HEK293T (cell line): ENCODE measurements at regions not wholly inside any gene's neighbourhood (a gene's known extent, or its start where the extent isn't known, plus 50 kb on each side); places are given as distances from the start of the nearest gene placed in this dataset.

ENCODE experiments used
- CTCF ChIA-PET: fragments of 350-600 bp; formaldehyde crosslinking; extraction: SDS; loops from one replicate; lab custom pipeline; 2021; ENCODE audit warnings: antibody characterized with exemption, inconsistent platforms; lab: Yijun Ruan, JAX
- POLR2A ChIA-PET: fragments of 350-600 bp; formaldehyde crosslinking; extraction: SDS; loops from one replicate; lab custom pipeline; 2020; ENCODE audit warnings: antibody characterized with exemption, inconsistent platforms; lab: Yijun Ruan, JAX
- DNase-seq: peaks from one replicate; pipeline ENCODE4 v3.0.0; 2012; ENCODE audit warnings: mixed read lengths; ENCODE audit errors: extremely low spot score
- ARNT ChIP-seq: fragments of 450-650 bp; IDR thresholded peaks from 2 replicates; pipeline ENCODE4 v1.6.1; 2017; ENCODE audit warnings: mild to moderate bottlenecking
- BHLHE40 ChIP-seq: fragments of 450-650 bp; IDR thresholded peaks from 2 replicates; pipeline ENCODE4 v1.6.1; 2016; ENCODE audit warnings: mild to moderate bottlenecking, moderate library complexity, borderline replicate concordance
- CTBP1 ChIP-seq: fragments of 450-650 bp; IDR thresholded peaks from 2 replicates; pipeline ENCODE4 v1.6.1; 2016; ENCODE audit warnings: borderline replicate concordance
- ELF4 ChIP-seq: fragments of 450-650 bp; IDR thresholded peaks from 2 replicates; pipeline ENCODE4 v1.6.1; 2017; ENCODE audit warnings: antibody characterized with exemption
- FOXA1 ChIP-seq: fragments of 450-650 bp; IDR thresholded peaks from 2 replicates; pipeline ENCODE4 v1.6.1; 2016; ENCODE audit warnings: mild to moderate bottlenecking
- FOXK2 ChIP-seq: fragments of 450-650 bp; IDR thresholded peaks from 2 replicates; pipeline ENCODE4 v1.6.1; 2016; ENCODE audit warnings: mild to moderate bottlenecking
- FOXM1 ChIP-seq: fragments of 450-650 bp; IDR thresholded peaks from 2 replicates; pipeline ENCODE4 v1.6.1; 2017; ENCODE audit warnings: mild to moderate bottlenecking, borderline replicate concordance
- HDGF ChIP-seq: fragments of 450-650 bp; IDR thresholded peaks from 2 replicates; pipeline ENCODE4 v1.6.1; 2017; ENCODE audit warnings: antibody characterized with exemption, borderline replicate concordance
- L3MBTL2 ChIP-seq: fragments of 450-650 bp; conservative IDR thresholded peaks from 2 replicates; pipeline ENCODE4 v1.6.1; 2016; ENCODE audit warnings: mild to moderate bottlenecking
- LEF1 ChIP-seq: fragments of 450-650 bp; IDR thresholded peaks from 2 replicates; pipeline ENCODE4 v1.6.1; 2017; ENCODE audit warnings: mild to moderate bottlenecking, borderline replicate concordance
- NFRKB ChIP-seq: fragments of 450-650 bp; IDR thresholded peaks from 2 replicates; pipeline ENCODE4 v1.6.1; 2016; ENCODE audit warnings: mild to moderate bottlenecking, moderate library complexity
- SP1 ChIP-seq: fragments of 450-650 bp; IDR thresholded peaks from 2 replicates; pipeline ENCODE4 v1.6.1; 2017
- SUZ12 ChIP-seq: fragments of 450-650 bp; IDR thresholded peaks from 2 replicates; pipeline ENCODE4 v1.6.1; 2016; ENCODE audit warnings: mild to moderate bottlenecking
- TARDBP ChIP-seq: fragments of 450-650 bp; IDR thresholded peaks from 2 replicates; pipeline ENCODE4 v1.6.1; 2016
- ZNF384 ChIP-seq: fragments of 450-650 bp; IDR thresholded peaks from 2 replicates; pipeline ENCODE4 v1.6.1; 2016
- TF ChIP-seq, protein P1 (sequence below): fragments of 450-650 bp; IDR thresholded peaks from 2 replicates; pipeline ENCODE4 v1.6.1; 2016

DNA sequence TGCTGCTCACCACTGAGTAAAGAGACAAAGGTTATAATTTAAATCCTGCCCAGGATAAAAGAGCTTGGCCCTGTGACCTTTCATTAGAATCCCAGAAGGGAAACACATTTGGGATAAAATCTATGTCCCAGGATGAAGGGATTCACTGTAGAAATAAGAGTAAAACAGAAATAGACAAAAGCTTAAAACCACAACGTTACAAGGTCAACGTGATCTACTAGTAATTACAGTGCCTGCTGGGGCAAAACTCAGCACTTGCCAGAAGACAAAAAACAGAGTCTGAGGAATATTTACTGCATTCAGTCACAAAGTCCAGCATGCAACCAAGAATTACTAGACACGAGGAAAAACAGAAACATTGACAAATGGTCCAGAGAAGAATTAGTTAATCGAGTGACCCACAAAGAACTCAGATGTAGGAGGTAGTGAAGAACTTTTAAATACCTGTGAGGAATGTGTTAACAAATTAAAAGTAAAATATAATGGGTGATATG, 982.3 kb downstream of the GATA3 start:
- DNase-seq: no peak
- ChIA-PET CTCF (no interaction called here), POLR2A (no interaction called here)
- TF ChIP-seq SP1 (no peak), FOXM1 (no peak), HDGF (no peak), ARNT (no peak), FOXK2 (no peak), CTBP1 (no peak), SUZ12 (no peak), ZNF384 (no peak), L3MBTL2 (no peak), LEF1 (no peak), NFRKB (no peak)
- TF ChIP-seq, protein P1, sequence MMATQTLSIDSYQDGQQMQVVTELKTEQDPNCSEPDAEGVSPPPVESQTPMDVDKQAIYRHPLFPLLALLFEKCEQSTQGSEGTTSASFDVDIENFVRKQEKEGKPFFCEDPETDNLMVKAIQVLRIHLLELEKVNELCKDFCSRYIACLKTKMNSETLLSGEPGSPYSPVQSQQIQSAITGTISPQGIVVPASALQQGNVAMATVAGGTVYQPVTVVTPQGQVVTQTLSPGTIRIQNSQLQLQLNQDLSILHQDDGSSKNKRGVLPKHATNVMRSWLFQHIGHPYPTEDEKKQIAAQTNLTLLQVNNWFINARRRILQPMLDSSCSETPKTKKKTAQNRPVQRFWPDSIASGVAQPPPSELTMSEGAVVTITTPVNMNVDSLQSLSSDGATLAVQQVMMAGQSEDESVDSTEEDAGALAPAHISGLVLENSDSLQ: no peak

DNA sequence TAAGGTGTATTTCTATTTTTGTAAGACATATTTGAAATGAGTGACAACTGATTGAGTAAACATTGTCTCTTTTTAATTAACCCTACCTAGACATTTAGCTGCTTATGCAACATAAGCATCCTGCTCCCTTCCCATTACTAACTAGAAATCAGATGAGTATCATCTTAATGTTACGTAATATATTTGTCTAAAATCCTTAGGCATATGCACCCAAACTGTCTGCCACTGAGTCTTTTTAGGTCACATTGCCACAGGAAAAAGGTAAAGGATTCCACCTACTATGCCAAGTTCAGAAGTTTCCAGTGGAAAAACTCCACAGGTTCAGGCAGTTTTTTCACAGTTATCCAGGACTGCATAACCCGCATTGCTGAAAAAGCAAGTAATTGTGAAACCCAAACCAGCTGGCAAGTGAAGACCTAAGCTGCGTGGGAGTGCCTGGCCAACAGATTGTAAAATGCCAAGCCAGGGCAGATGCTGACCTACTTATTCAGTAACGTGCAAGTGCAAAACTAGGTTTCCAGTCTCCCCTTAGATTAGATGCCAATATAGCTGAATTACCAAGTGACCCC, 983.7 kb downstream of the GATA3 start:
- POLR2A ChIA-PET: no interaction called here

DNA sequence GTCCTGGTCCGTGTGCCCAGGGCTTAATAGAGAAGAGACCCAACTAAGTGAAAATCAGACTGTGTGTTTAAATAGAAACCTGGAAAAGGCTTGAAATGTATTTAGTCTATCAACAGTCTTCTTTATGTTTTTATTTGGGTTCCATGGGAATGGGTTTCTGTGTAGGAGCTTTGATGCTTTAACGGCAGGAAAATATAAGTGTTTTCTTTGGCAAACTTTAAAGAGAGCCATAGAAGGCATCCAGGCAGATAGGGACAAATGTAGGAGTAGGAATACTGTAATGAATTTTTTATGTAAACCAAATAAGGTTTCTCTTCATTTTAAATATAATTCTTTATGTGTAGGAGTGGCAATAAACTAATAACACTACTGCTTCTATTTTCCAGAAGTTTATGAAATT, 989.0 kb downstream of the GATA3 start:
- no peak for DNase-seq
- TF ChIP-seq TARDBP: no peak
- no peak for TF ChIP-seq BHLHE40
- no peak for TF ChIP-seq SUZ12
- no peak for TF ChIP-seq NFRKB
- no peak for TF ChIP-seq CTBP1
- no peak for TF ChIP-seq FOXM1
- TF ChIP-seq FOXK2: no peak
- TF ChIP-seq SP1: no peak
- no peak for TF ChIP-seq HDGF
- TF ChIP-seq ELF4: no peak
- TF ChIP-seq ARNT: no peak
- TF ChIP-seq, protein P1: no peak
- no peak for TF ChIP-seq LEF1
- TF ChIP-seq FOXA1: no peak
- TF ChIP-seq ZNF384: no peak
- no peak for TF ChIP-seq L3MBTL2
- POLR2A ChIA-PET: no interaction called here
- CTCF ChIA-PET: no interaction called here

More for the DNA sequence above, 983.7 kb downstream of the GATA3 start:
- no peak for DNase-seq
- TF ChIP-seq FOXK2 (no peak), HDGF (no peak), TARDBP (no peak), L3MBTL2 (no peak), LEF1 (no peak), FOXA1 (no peak), SP1 (no peak), ARNT (no peak), CTBP1 (no peak), NFRKB (no peak), ELF4 (no peak), BHLHE40 (no peak)
- TF ChIP-seq, protein P1: no peak
- CTCF ChIA-PET: interaction anchor here (0.7 kb wide), 1 partner anchor 450 kb away, joined by 4 read pairs; no protein-coding TSS in a partner anchor

DNA sequence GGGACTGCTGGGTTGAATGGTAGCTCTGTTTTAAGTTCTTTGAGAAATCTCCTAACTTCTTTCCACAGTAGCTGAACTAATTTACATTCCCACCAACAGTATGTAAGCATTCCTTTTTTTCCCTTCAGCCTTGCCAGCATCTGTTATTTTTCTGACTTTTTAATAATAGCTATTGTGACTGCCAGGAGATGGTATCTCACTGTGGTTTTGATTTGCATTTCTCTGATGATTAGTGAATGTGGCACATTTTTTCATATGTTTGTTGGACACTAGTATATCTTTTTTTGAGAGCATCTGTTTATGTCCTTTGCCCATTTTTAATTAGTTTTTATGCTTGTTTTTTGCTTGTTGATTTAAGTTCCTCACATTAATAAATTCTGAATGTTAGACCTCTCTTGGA, 990.8 kb downstream of the GATA3 start:
- DNase-seq: no peak
- TF ChIP-seq NFRKB: no peak
- TF ChIP-seq FOXA1: no peak
- TF ChIP-seq ARNT: no peak
- no peak for TF ChIP-seq LEF1
- TF ChIP-seq FOXM1: no peak
- POLR2A ChIA-PET: no interaction called here
- CTCF ChIA-PET: interaction anchor here (0.7 kb wide), 1 partner anchor 1167 kb away, joined by 7 read pairs; no protein-coding TSS in a partner anchor

DNA sequence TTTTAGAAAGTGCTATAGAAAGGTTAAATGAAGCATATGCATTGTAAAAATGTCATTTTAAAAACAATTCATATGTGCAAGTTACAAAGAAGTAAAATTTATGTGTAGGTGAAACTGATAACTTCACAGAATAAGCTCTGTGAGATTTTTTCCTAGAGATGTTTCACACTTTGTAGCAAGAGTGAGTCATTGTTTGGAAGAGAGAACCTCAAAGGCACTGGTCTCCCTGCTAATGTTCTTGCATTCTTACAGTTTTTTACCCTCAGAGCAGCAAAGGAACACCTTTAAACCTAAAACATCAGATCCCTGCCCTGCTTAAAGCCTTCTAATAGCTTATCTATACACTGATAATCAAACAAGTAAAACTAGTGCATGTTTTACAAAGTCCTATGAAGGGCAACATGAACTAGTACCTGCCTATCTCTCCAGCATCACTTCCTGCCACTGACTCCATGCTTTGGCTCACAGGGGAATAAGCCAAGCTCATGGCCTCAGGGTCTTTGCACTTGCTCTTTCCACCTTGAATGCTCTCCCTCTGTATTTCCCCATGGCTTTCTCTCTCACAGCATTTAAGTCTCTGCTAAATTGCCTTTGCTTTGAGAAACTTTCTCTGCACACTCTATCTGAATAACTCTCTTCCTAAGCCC, 997.0 kb downstream of the GATA3 start:
- POLR2A ChIA-PET: no interaction called here
- TF ChIP-seq FOXK2: no peak
- TF ChIP-seq ELF4: no peak
- no peak for TF ChIP-seq BHLHE40
- no peak for TF ChIP-seq HDGF
- TF ChIP-seq SP1: no peak
- no peak for TF ChIP-seq ARNT
- no peak for TF ChIP-seq CTBP1
- TF ChIP-seq, protein P1: no peak
- TF ChIP-seq SUZ12: no peak
- TF ChIP-seq NFRKB: no peak
- TF ChIP-seq L3MBTL2: no peak
- TF ChIP-seq TARDBP: no peak
- TF ChIP-seq FOXM1: no peak
- no peak for TF ChIP-seq LEF1
- no peak for TF ChIP-seq ZNF384
- no peak for TF ChIP-seq FOXA1
- DNase-seq: no peak
- CTCF ChIA-PET: no interaction called here
